Astrocyte (in vitro differentiated cells and primary cell): ENCODE measurements at regions not wholly inside any gene's neighbourhood (a gene's known extent, or its start where the extent isn't known, plus 50 kb on each side); places are given as distances from the start of the nearest gene placed in this dataset.

Experiments
- EZH2 ChIP-seq: IDR thresholded peaks from 2 replicates; pipeline ENCODE4 v1.6.1; 2012; ENCODE audit warnings: mild to moderate bottlenecking, low read length, inconsistent platforms; ENCODE audit not compliant: insufficient read depth
- TF ChIP-seq, protein P1 (sequence below): IDR thresholded peaks from 2 replicates; pipeline ENCODE4 v1.5.1; 2011; ENCODE audit warnings: low read depth, mild to moderate bottlenecking, inconsistent platforms, low read length, moderate library complexity; ENCODE audit not compliant: insufficient read depth

DNA sequence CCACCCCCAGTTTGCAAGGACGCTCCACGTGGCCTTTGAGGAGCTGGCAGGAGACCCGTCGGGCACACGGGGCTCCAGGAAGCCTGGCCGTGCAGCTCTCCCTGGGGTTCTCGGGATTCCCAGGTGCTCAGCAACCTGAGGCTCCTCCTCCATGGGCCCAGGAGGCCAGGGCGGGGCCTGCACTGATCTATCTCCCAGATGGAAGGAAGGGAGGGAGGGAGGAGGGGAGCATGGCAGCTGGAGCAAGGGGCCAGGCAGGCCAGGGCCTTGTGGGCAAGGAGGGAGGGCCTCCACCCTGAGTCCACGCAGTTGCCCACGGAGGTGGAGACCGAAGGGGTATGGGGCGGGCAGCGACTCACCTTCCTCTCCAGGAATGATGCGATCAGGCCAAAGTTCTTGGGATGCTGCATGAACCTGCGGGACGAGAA lies 127.3 kb downstream of the RFLNA start:
- TF ChIP-seq, protein P1, sequence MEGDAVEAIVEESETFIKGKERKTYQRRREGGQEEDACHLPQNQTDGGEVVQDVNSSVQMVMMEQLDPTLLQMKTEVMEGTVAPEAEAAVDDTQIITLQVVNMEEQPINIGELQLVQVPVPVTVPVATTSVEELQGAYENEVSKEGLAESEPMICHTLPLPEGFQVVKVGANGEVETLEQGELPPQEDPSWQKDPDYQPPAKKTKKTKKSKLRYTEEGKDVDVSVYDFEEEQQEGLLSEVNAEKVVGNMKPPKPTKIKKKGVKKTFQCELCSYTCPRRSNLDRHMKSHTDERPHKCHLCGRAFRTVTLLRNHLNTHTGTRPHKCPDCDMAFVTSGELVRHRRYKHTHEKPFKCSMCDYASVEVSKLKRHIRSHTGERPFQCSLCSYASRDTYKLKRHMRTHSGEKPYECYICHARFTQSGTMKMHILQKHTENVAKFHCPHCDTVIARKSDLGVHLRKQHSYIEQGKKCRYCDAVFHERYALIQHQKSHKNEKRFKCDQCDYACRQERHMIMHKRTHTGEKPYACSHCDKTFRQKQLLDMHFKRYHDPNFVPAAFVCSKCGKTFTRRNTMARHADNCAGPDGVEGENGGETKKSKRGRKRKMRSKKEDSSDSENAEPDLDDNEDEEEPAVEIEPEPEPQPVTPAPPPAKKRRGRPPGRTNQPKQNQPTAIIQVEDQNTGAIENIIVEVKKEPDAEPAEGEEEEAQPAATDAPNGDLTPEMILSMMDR = no peak
- TF ChIP-seq EZH2 = no peak
